Retina (tissue), 1 donor: ENCODE measurements at regions not wholly inside any gene's neighbourhood (a gene's known extent, or its start where the extent isn't known, plus 50 kb on each side); places are given as distances from the start of the nearest gene placed in this dataset.
"Not testable (repeated sequence)": the region's sequence is repeated elsewhere in the genome, so short reads cannot be mapped to it uniquely, and the experiment has no call there.

Experiments used
- DNase-seq: peaks from one replicate; pipeline ENCODE4 v3.0.0-alpha.2; 2016

- DNase-seq: no peak
These were observed 258.3 kb downstream of the SRGAP2C start for GRCh38 chr1:121443001-121443540.

GRCh38 chr1:121444096-121444495, 259.3 kb downstream of the SRGAP2C start:
- no peak for DNase-seq

- DNase-seq: no peak
These were observed 260.9 kb downstream of the SRGAP2C start for GRCh38 chr1:121445679-121446078.

GRCh38 chr1:121447280-121447923, 262.6 kb downstream of the SRGAP2C start:
- DNase-seq: not testable (repeated sequence)

- DNase-seq: not testable (repeated sequence)
These were observed 263.3 kb downstream of the SRGAP2C start for GRCh38 chr1:121448064-121448463.

GRCh38 chr1:121448851-121449250, 264.1 kb downstream of the SRGAP2C start:
- DNase-seq: no peak

GRCh38 chr1:121452484-121452883, 267.7 kb downstream of the SRGAP2C start:
- DNase-seq: no peak

- no peak for DNase-seq
These were observed 273.7 kb downstream of the SRGAP2C start for GRCh38 chr1:121458291-121459048.

- DNase-seq: no peak
These were observed 274.5 kb downstream of the SRGAP2C start for GRCh38 chr1:121459235-121459634.

GRCh38 chr1:121469395-121469794, 284.6 kb downstream of the SRGAP2C start:
- DNase-seq: not testable (repeated sequence)

GRCh38 chr1:121470401-121470800, 285.6 kb downstream of the SRGAP2C start:
- DNase-seq: not testable (repeated sequence)

GRCh38 chr1:121471523-121471922, 286.7 kb downstream of the SRGAP2C start:
- DNase-seq: no peak

- no peak for DNase-seq
These were observed 287.2 kb downstream of the SRGAP2C start for GRCh38 chr1:121472017-121472416.

- no peak for DNase-seq
These were observed 298.5 kb downstream of the SRGAP2C start for GRCh38 chr1:121483234-121483633.

GRCh38 chr1:121483961-121484424, 299.2 kb downstream of the SRGAP2C start:
- DNase-seq: no peak

GRCh38 chr1:121494796-121495195, 310.0 kb downstream of the SRGAP2C start:
- not testable (repeated sequence) for DNase-seq

GRCh38 chr1:121511455-121511854, 326.7 kb downstream of the SRGAP2C start:
- not testable (repeated sequence) for DNase-seq

- not testable (repeated sequence) for DNase-seq
These were observed 327.1 kb downstream of the SRGAP2C start for GRCh38 chr1:121511876-121512275.

GRCh38 chr1:121515235-121515634, 330.5 kb downstream of the SRGAP2C start:
- no peak for DNase-seq

- no peak for DNase-seq
These were observed 331.6 kb downstream of the SRGAP2C start for GRCh38 chr1:121516234-121516967.

- DNase-seq: no peak
These were observed 332.9 kb downstream of the SRGAP2C start for GRCh38 chr1:121517586-121518230.

- DNase-seq: no peak
These were observed 333.9 kb downstream of the SRGAP2C start for GRCh38 chr1:121518726-121519041.
